Loucy (cell line): ENCODE measurements at regions not wholly inside any gene's neighbourhood (a gene's known extent, or its start where the extent isn't known, plus 50 kb on each side); places are given as distances from the start of the nearest gene placed in this dataset.

Experiments used
- CTCF ChIP-seq: fragments of 200-600 bp; sonication (generic); conservative IDR thresholded peaks from 2 replicates; pipeline ENCODE4 v1.5.1; 2014; ENCODE audit warnings: mild to moderate bottlenecking, antibody characterized with exemption, low read length
- EZH2phosphoT487 ChIP-seq: fragments of 200-600 bp; IDR thresholded peaks from 2 replicates; pipeline ENCODE4 v1.6.1; 2018; ENCODE audit warnings: antibody characterized with exemption, mild to moderate bottlenecking, moderate library complexity, borderline replicate concordance

GRCh38 chr16:26791169-26791568 lies 275.6 kb upstream of the C16orf82 start:
- no peak for TF ChIP-seq CTCF
- TF ChIP-seq EZH2phosphoT487 = no peak
